ENCODE measurements at regions not wholly inside any gene's neighbourhood (a gene's known extent, or its start where the extent isn't known, plus 50 kb on each side); places are given as distances from the start of the nearest gene placed in this dataset.

GRCh38 chr22:48352086-48352911, 1475.4 kb downstream of the BRD1 start:
- no peak for ATAC-seq
- TF ChIP-seq CSDC2 (CRISPR knock-in tag; IDR thresholded peaks at IDR 0.05): no peak
- TF ChIP-seq TSHZ2 (CRISPR knock-in tag; IDR thresholded peaks at IDR 0.05): no peak
- TF ChIP-seq ZFP3 (CRISPR knock-in tag; IDR thresholded peaks at IDR 0.05): no peak
- TF ChIP-seq BACH2 (CRISPR knock-in tag; IDR thresholded peaks at IDR 0.05; ENCODE audit: borderline replicate concordance): no peak
- no peak for TF ChIP-seq RARB (CRISPR knock-in tag; IDR thresholded peaks at IDR 0.05)
- TF ChIP-seq ZNF8 (CRISPR knock-in tag; IDR thresholded peaks at IDR 0.05): no peak
- no peak for TF ChIP-seq ZNF70 (CRISPR knock-in tag; IDR thresholded peaks at IDR 0.05)
- no peak for TF ChIP-seq ESRRG (CRISPR knock-in tag; IDR thresholded peaks at IDR 0.05)
- no peak for TF ChIP-seq GLIS3 (CRISPR knock-in tag; IDR thresholded peaks at IDR 0.05)
- no peak for TF ChIP-seq CREB5 (CRISPR knock-in tag; IDR thresholded peaks at IDR 0.05; ENCODE audit: low read depth)
- TF ChIP-seq CSRNP3 (CRISPR knock-in tag; IDR thresholded peaks at IDR 0.05): no peak
- TF ChIP-seq PATZ1 (CRISPR knock-in tag; IDR thresholded peaks at IDR 0.05; ENCODE audit: borderline replicate concordance): no peak

GRCh38 chr22:48351376-48352085, 1476.1 kb downstream of the BRD1 start:
- ATAC-seq: no peak
- no peak for TF ChIP-seq ISL1 (CRISPR knock-in tag; IDR thresholded peaks at IDR 0.05)

DNA sequence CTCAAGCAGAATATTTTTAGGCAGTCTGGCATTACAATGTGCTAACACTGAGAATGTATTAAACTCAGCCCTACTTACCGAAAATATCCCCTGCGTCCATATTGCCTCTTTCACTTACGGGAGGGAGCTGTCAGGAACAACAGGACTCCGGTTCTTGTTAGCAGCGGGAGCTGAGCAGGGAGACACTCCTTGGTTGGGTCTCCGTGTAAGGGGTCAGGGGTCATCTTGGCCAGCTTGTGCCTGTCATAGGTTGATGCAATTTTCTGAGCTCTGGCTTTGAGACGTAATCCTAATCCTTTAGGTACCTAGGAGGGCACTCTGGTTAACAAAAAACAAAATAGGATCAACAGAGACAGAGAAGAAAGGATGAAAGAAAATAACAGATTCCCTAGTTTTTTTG, 1477.2 kb downstream of the BRD1 start:
- ATAC-seq: no peak
- TF ChIP-seq PATZ1 (CRISPR knock-in tag; IDR thresholded peaks at IDR 0.05; ENCODE audit: borderline replicate concordance) (no peak), ZNF8 (CRISPR knock-in tag; IDR thresholded peaks at IDR 0.05) (no peak), ZFP30 (CRISPR knock-in tag; IDR thresholded peaks at IDR 0.05) (no peak), ISL1 (CRISPR knock-in tag; IDR thresholded peaks at IDR 0.05) (no peak), OSR1 (CRISPR knock-in tag; IDR thresholded peaks at IDR 0.05) (no peak), CSDC2 (CRISPR knock-in tag; IDR thresholded peaks at IDR 0.05) (no peak), BACH2 (CRISPR knock-in tag; IDR thresholded peaks at IDR 0.05; ENCODE audit: borderline replicate concordance) (no peak), ZC3H10 (CRISPR knock-in tag; IDR thresholded peaks at IDR 0.05) (no peak), ZNF70 (CRISPR knock-in tag; IDR thresholded peaks at IDR 0.05) (no peak)

- ATAC-seq: no peak
- TF ChIP-seq TSHZ2 (CRISPR knock-in tag; IDR thresholded peaks at IDR 0.05) (no peak), ESRRG (CRISPR knock-in tag; IDR thresholded peaks at IDR 0.05) (no peak), ARNTL (CRISPR knock-in tag; IDR thresholded peaks at IDR 0.05; ENCODE audit: borderline replicate concordance, low read depth) (no peak), CSRNP3 (CRISPR knock-in tag; IDR thresholded peaks at IDR 0.05) (no peak), PATZ1 (CRISPR knock-in tag; IDR thresholded peaks at IDR 0.05; ENCODE audit: borderline replicate concordance) (no peak), GLIS3 (CRISPR knock-in tag; IDR thresholded peaks at IDR 0.05) (no peak)
Observed at GRCh38 chr22:48348855-48349254, 1478.8 kb downstream of the BRD1 start.

Data from SK-N-SH treated with all-trans-retinoic acid at 6 μM for 48 hours (cell line).